Large intestine (tissue), 3 donors: ENCODE measurements at regions not wholly inside any gene's neighbourhood (a gene's known extent, or its start where the extent isn't known, plus 50 kb on each side); places are given as distances from the start of the nearest gene placed in this dataset.

Source experiments
- DNase-seq, 2 donors: peaks; one replicate each; pipeline versions ENCODE4 v3.0.0 to v3.0.0-alpha.2; 2013
- H3K27ac ChIP-seq: one replicate; pipeline ENCODE4 v1.5.1; 2013; ENCODE audit warnings: low read length
- H3K27me3 ChIP-seq: 2 replicates; pipeline ENCODE4 v1.6.1; 2013; ENCODE audit warnings: low read length; ENCODE audit not compliant: control insufficient read depth, insufficient read depth
- H3K36me3 ChIP-seq: 2 replicates; pipeline ENCODE4 v1.6.1; 2013; ENCODE audit warnings: low read length; ENCODE audit not compliant: control insufficient read depth, insufficient read depth
- H3K4me1 ChIP-seq: one replicate; pipeline ENCODE4 v1.6.1; 2013; ENCODE audit warnings: low read length; ENCODE audit not compliant: control insufficient read depth, insufficient read depth
- H3K4me3 ChIP-seq: one replicate; pipeline ENCODE4 v1.5.1; 2013; ENCODE audit warnings: low read length
- H3K9me3 ChIP-seq: one replicate; pipeline ENCODE4 v1.6.1; 2013; ENCODE audit warnings: mild to moderate bottlenecking, low read depth, low read length, moderate library complexity; ENCODE audit not compliant: control insufficient read depth
- WGBS: methylation state at CpG from one replicate; pipeline ENCODE4 v1.1.5; 2013; ENCODE audit warnings: low lambda C conversion rate; ENCODE audit not compliant: insufficient coverage; 5-methylcytosine and 5-hydroxymethylcytosine counted together

GRCh38 chr12:77500089-77500488 lies 330.6 kb upstream of the NAV3 start:
- Histone ChIP-seq H3K36me3 (no peaks in the 10 kb centered on the region), H3K27me3 (no peaks in the 10 kb centered on the region), H3K9me3 (no peaks in the 10 kb centered on the region), H3K27ac (no peak overlapping the region), H3K4me3 (no peak overlapping the region), H3K4me1 (no peaks in the 10 kb centered on the region)
- DNase-seq, result no peak

DNA sequence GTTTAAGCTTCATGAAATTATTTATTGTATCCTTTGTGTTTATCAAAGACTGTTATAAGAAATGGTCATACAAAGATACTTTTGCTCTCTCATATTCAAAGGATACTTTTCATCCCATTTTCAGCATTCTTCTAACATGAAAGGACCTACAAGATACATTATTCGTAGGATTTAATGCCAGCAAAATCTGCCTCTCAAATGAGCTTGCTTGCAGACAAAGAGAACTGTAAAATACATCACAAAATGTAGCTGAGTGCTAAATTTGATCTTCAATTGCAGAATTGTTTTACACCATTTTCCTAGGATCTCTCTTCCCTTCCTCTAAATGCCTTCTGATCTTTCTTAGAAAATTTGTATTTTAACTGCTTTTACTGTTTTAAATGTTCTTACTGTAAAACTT lies 333.0 kb upstream of the NAV3 start:
- Histone ChIP-seq H3K27me3 (no peaks in the 10 kb centered on the region), H3K4me3 (no peak overlapping the region), H3K9me3 (no peaks in the 10 kb centered on the region), H3K4me1 (no peaks in the 10 kb centered on the region), H3K36me3 (no peaks in the 10 kb centered on the region), H3K27ac (no peak overlapping the region)
- WGBS, result 83% methylated on average over 1 of the region's 1 CpG
- no peak for DNase-seq

- no peaks in the 10 kb centered on the region for H3K27me3 ChIP-seq
- H3K27ac ChIP-seq, result no peak overlapping the region
- no peak for DNase-seq
- H3K9me3 ChIP-seq, result no peaks in the 10 kb centered on the region
- H3K36me3 ChIP-seq, result no peaks in the 10 kb centered on the region
- no peak overlapping the region for H3K4me3 ChIP-seq
- H3K4me1 ChIP-seq, result no peaks in the 10 kb centered on the region
- WGBS, result 100% methylated on average over 2 of the region's 5 CpGs
Measured at GRCh38 chr12:77496714-77497113, 334.0 kb upstream of the NAV3 start.

GRCh38 chr12:77494296-77494695 lies 336.4 kb upstream of the NAV3 start:
- 83% methylated on average over 2 of the region's 3 CpGs for WGBS
- Histone ChIP-seq H3K36me3 (no peaks in the 10 kb centered on the region), H3K27ac (no peak overlapping the region), H3K27me3 (no peaks in the 10 kb centered on the region), H3K9me3 (no peaks in the 10 kb centered on the region), H3K4me1 (no peaks in the 10 kb centered on the region), H3K4me3 (no peak overlapping the region)
- no peak for DNase-seq

- H3K4me1 ChIP-seq, result no peaks in the 10 kb centered on the region
- DNase-seq, result no peak
- no peaks in the 10 kb centered on the region for H3K9me3 ChIP-seq
- no peaks in the 10 kb centered on the region for H3K36me3 ChIP-seq
- H3K4me3 ChIP-seq, result no peak overlapping the region
- WGBS, result no CpG with 5 or more reads among the region's 5 CpGs
- no peak overlapping the region for H3K27ac ChIP-seq
- no peaks in the 10 kb centered on the region for H3K27me3 ChIP-seq
Measured at GRCh38 chr12:77493302-77494168, 337.2 kb upstream of the NAV3 start.

- H3K4me3 ChIP-seq, result no peak overlapping the region
- no peaks in the 10 kb centered on the region for H3K4me1 ChIP-seq
- H3K9me3 ChIP-seq, result no peaks in the 10 kb centered on the region
- no peak for DNase-seq
- no peak overlapping the region for H3K27ac ChIP-seq
- no CpG with 5 or more reads among the region's 4 CpGs for WGBS
- H3K36me3 ChIP-seq, result no peaks in the 10 kb centered on the region
- H3K27me3 ChIP-seq, result no peaks in the 10 kb centered on the region
Measured at GRCh38 chr12:77492536-77492935, 338.2 kb upstream of the NAV3 start.

DNA sequence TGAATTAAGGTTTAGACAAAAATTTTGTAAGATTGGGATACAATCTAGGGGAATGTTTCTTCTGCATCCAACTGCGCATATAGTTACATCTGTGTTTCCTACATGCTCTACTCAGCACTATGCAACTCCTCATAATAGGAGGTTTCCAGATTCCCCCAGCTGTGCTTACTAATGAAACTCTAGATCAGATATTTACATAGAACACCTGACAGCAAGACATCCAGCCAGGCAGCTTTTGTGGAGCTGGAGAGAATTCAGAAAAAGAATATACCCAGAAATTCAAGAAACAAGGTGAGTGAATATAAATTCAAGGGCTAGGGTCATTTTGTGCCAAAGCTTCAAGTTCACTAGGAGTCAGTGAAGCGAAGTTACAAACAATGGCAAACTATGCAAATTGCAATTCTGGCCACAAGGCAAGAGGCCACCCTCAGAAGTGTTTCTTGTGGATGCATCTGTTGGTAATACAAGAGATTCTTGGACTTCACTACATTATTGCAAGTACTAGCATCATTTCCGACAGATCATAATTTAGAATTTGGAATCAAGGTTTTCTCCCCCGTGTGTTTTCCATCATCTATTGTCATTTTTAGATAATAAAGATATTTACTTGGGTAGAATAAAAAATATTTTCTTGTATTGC lies 341.2 kb upstream of the NAV3 start:
- Histone ChIP-seq H3K27ac (no peak overlapping the region), H3K9me3 (no peaks in the 10 kb centered on the region), H3K4me1 (no peaks in the 10 kb centered on the region), H3K4me3 (no peak overlapping the region), H3K27me3 (no peaks in the 10 kb centered on the region), H3K36me3 (no peaks in the 10 kb centered on the region)
- no CpG with 5 or more reads among the region's 4 CpGs for WGBS
- no peak for DNase-seq

DNA sequence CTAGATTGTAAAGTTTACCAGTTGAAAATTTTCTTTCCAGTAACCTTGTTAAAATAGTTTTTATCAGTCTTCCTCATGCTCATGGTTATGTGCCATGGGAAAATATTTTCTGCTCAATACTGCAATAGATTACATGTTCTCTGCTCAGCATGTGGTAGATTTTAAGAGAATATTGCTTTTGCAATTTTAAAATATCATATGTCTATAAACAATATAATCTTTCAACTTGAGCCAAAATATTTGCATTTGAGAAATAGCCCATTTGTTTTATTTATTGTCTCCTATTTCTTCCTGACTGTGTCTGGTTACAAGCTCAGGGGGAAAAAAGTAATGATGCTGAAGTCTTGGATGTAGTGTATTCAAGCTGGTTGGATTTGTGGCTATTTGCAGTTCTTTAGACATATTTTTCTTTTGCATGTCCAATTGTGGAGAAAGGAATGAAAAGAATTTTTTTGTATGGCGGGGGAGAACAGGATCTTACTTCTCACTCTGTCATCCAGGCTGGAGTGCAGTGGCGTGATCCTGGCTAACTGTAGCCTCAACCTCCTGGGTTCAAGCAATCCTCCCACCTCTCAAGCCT lies 342.6 kb upstream of the NAV3 start:
- WGBS, result no CpG with 5 or more reads among the region's 2 CpGs
- H3K27me3 ChIP-seq, result no peaks in the 10 kb centered on the region
- no peak overlapping the region for H3K27ac ChIP-seq
- no peaks in the 10 kb centered on the region for H3K9me3 ChIP-seq
- no peaks in the 10 kb centered on the region for H3K4me1 ChIP-seq
- no peak overlapping the region for H3K4me3 ChIP-seq
- no peak for DNase-seq
- H3K36me3 ChIP-seq, result no peaks in the 10 kb centered on the region

- no peaks in the 10 kb centered on the region for H3K36me3 ChIP-seq
- no peak overlapping the region for H3K4me3 ChIP-seq
- H3K27me3 ChIP-seq, result no peaks in the 10 kb centered on the region
- no peak overlapping the region for H3K27ac ChIP-seq
- H3K9me3 ChIP-seq, result no peaks in the 10 kb centered on the region
- DNase-seq, result no peak
- no peaks in the 10 kb centered on the region for H3K4me1 ChIP-seq
- WGBS, result 50% methylated on average over 1 of the region's 1 CpG
Measured at GRCh38 chr12:77486872-77487271, 343.8 kb upstream of the NAV3 start.

DNA sequence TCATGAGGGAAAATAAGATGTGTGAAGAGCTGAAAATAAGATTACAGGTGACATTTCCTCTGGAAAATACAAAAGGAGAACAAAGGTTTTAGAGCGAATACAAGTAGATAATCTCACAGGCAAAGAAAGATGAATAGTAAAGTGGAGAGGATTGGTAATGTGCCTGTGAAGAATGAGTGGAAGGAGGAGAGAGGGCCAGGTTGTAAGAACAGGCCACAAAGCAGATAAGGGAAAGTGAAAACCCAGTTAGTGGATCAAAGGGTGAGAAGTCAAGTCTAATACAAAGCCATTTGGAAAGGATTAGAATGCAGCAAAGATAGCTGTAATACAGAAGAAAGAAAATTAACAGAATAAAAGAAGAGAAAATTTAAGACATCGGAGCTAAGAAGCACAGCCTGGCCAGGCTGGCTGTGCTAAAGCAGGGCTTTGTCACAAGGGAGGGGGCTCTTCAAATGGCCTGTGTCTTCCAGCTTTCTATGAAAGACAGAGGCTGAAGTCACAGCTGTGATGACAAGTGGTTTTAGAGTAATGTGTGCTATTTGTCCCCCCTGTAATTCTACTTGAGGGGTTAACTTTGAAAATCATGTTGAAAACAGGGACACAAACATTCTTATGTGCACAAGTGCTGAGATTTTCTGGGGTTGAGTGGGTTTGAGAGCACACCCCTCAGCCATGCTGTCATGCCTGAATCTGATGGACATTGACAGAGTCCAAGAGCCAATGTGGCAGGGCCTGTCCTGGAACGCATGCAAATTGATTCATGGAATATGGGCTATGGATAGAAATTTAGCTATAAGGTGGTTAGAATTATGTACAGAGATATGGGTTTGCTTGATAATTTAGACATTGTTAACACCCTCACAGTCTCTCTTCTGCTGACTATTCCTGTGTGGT lies 344.5 kb upstream of the NAV3 start:
- Histone ChIP-seq H3K4me1 (no peaks in the 10 kb centered on the region), H3K36me3 (no peaks in the 10 kb centered on the region), H3K9me3 (no peaks in the 10 kb centered on the region), H3K27ac (no peak overlapping the region), H3K27me3 (no peaks in the 10 kb centered on the region), H3K4me3 (no peak overlapping the region)
- 75% methylated on average over 2 of the region's 3 CpGs for WGBS
- DNase-seq, result no peak
